Ramos (cell line): ENCODE measurements at regions not wholly inside any gene's neighbourhood (a gene's known extent, or its start where the extent isn't known, plus 50 kb on each side); places are given as distances from the start of the nearest gene placed in this dataset.

Experiments
- in situ Hi-C: fragments of 300-500 bp; cut with MboI; formaldehyde crosslinking; loops from one replicate; pipeline ENCODE4 v1.14.3; 2022; ENCODE audit warnings: low sequenced_read_pairs; ENCODE audit not compliant: unreplicated experiment

GRCh38 chr1:18008081-18008480 lies 99.5 kb upstream of the IGSF21 start:
- in situ Hi-C loops = no loop called here

GRCh38 chr1:18009055-18009454 lies 98.5 kb upstream of the IGSF21 start:
- in situ Hi-C loops = no loop called here

GRCh38 chr1:18009478-18009961 lies 98.1 kb upstream of the IGSF21 start:
- in situ Hi-C loops = no loop called here

DNA sequence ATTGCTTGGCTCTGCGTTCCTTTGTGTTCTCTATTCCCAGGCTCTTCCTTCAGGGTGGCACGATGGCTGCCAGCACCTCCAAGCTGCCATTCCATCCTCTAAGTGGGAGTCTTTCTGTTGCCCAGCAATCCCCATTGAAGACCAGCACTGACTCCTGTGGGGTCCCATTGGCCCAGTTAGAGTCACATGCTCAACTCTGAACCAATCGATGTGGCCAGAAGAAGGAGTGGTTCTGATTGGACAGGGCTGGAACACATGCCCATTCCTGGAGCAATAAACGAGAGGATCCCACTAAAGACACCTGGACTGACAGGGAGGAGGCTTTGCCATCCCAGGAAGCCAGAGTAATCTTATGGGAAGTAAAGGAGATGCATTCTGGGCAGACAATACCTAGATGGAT lies 97.2 kb upstream of the IGSF21 start:
- in situ Hi-C loops = no loop called here

DNA sequence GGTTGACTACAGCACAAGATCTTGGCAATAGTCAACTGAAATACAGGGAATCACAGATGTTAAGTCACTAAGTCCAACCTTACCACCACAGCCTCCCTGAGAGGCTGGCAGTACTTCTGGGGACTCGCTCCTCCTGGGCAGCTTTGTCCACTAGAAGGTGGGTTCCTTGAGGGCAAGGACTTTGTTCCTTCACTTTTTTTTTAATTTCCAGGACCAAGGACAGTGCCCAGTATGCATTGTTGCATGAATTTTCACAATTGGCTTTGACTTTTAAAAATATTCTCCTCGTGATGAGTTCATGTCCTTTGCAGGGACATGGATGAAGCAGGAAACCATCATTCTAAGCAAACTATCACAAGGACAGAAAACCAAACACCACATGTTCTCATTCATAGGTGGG lies 96.7 kb upstream of the IGSF21 start:
- in situ Hi-C loops = no loop called here

DNA sequence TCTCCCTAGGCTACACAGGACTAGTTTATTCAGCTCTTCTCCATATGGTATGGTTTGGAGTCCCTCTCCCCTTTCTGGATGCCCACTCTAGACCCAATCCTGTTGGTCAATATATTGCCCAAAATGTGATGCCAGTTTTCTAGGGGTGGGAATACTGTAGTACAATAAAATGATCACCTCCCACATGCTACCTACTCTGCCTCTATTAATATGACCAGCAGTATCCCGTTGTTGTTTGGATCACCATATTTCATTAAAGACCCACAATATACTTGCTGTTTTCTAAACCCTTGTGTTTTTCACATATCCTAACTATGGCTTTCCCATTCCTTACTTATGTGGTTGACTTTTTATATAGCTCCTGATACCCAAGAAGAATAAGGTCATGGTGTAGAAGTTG lies 95.9 kb upstream of the IGSF21 start:
- in situ Hi-C loops = no loop called here

- in situ Hi-C loops = no loop called here
Measured at GRCh38 chr1:18012686-18013085, 94.9 kb upstream of the IGSF21 start.

DNA sequence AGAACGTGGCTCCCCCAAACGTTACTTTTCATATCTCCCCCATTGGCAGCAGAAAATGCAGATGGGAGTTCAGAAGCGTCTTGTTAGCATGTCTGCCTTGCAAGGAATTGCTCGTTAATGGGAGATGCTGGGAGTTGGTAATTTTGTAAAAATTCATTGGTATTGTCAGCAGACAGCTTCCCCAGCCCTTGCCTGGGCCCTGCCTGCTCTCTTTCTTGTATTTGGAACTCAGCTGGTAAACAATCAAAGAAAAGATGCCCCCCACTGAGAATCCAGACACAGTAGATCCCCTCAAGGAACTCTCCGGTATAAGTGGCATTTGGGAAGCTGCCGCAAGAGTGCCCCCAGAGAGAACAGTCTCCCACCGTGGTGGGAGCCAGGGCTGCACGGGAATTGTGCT lies 94.4 kb upstream of the IGSF21 start:
- in situ Hi-C loops = no loop called here

DNA sequence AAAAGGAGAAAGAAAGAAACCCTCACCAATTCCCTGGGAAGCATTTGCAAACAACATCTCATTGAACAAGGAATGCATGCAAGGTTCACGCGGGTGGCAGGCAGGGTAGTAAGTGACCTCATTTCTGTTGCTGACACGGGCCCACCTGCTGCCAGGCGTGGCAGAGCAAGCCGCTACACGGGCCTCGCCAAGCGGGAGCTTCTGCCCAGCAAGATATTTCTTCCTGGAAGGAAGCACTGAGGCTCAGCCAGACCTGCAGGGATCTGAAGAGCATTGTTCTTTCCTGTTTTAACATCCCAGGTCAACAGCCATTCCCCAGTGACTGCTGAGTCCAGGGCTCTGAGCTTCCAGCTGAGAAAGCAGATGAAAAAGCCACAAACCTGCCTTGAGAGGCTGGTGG lies 91.9 kb upstream of the IGSF21 start:
- in situ Hi-C loops = no loop called here

DNA sequence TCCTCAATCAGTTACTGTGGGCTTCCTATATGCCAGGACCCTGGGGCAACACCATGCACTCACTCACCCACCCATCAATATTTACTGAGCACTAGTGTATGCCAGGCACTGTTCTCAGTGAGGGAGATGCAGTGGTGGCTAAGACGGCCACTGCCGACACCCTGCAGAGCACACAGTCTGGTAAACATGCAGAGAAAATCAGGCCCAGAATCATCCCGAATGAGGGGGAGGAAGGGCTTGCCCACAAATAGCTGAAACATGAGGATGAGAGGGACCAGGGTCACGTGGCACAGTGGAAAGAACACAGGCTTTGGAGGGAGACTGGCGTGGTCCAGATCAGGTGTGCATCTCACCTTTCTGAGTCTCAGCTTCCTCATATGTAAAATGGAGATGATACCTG lies 89.2 kb upstream of the IGSF21 start:
- in situ Hi-C loops = no loop called here

DNA sequence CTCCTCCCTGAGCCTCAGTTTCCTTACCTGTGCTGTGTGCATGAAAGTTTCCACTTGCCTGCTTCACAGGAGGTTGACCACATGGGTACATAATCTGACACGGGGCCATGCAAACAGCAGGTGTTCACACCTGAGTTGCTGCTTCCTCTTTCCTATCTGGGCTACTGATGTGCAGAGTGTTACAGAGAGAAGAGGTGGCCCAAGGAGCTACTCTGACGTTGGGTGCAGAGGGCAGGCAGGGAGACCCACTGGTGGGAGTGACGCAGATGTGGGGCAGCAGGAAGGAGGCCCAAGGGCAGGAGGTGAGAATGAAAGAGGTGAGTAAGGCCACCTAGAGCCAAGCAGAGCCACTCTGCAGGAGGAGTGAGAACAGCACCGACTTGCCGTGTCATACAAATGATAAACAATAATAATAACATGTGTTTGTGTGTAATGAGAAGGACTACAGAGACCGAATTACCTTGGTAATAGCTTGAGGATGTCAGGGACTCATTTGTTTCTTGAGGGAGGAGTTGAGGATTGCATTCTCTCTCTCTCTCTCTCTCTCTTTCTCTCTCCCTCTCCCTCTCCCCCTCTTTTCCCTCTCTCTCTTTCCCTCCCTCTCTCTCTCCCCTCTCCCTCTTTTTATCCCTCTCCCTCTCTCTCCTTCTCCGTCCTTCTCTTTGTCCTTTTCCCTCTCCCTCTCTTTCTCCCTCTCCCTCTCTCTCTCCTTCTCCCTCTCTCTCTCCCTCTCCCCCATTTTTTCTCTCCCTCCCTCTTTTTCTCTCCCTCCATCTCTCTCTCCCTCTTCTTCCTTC lies 87.4 kb upstream of the IGSF21 start:
- in situ Hi-C loops = no loop called here

GRCh38 chr1:18021242-18021641 lies 86.4 kb upstream of the IGSF21 start:
- in situ Hi-C loops = no loop called here

- in situ Hi-C loops = no loop called here
Measured at GRCh38 chr1:18032172-18032859, 75.3 kb upstream of the IGSF21 start.

- in situ Hi-C loops = no loop called here
Measured at GRCh38 chr1:18035145-18035544, 72.5 kb upstream of the IGSF21 start.

- in situ Hi-C loops = no loop called here
Measured at GRCh38 chr1:18037651-18038050, 69.9 kb upstream of the IGSF21 start.

- in situ Hi-C loops = no loop called here
Measured at GRCh38 chr1:18038051-18038450, 69.5 kb upstream of the IGSF21 start.

DNA sequence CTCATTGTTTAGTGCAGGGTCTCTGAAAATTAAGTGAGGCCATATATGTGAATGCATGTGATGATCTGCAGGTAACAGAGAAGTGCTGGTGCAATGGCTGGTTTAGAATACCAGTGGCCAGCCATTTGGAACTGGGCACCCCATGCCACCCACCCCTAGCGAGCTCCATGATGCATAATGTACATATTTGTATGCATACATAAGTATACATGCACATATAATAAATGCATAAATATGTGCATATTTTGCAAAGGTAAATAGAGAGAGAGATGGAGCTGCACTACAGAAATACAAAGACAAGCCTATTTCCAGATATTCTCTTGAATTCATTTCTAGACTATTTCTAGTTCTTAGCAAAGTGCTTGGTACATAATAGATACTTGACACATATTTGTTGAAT lies 68.5 kb upstream of the IGSF21 start:
- in situ Hi-C loops = no loop called here

DNA sequence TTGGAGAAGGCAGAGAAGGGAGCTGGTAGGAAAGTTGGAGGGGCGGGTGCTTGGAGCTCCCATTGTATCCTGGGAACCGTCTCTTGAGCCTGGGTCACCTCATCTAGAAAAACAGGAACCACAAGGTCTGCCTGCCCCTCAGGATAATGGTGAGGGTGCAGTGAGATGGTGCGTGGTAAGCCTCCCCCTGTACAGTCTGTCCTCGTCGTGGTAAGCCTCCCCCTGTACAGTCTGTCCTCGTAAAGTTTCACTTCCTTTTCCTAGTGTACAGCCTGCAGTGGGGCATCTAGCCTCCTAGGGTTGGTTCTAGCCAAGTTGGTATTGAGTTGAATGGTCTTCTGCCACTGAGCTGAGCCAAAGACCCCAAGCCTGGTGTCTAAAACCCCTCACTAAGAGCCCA lies 66.5 kb upstream of the IGSF21 start:
- in situ Hi-C loops = no loop called here

DNA sequence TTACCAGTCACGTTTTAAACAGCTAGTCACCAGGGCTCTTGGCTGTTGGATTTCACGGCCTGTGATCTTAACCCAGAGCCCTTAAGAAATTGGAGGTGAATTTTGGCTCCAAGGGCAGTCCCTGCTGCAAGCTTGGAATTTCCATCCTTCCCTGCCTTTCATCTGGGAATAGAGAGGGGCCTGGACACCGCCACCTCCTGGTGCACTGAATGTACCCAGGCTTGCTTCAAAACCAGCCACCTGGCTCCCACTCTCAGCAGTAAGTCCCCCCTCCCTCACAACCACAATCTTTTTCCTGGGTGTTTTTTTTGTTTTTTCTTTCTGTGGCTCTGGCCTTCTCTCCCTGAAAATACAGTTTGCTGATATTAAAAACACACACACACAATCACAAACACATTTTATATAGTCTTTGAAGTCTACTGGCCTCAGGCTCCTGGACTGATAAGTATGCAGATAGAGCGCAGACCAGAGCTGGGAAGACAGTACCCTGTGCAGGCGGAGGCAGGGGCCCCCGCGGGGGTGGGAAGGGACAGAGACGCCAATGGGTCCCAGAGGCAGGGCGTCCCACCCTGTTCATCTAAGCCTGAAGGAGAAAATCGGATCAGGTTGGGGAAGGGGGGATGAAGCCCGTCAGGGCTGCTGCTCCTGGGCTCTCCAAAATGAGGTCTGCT lies 65.8 kb upstream of the IGSF21 start:
- in situ Hi-C loops = no loop called here

- in situ Hi-C loops = no loop called here
Measured at GRCh38 chr1:18043871-18044270, 63.7 kb upstream of the IGSF21 start.

- in situ Hi-C loops = no loop called here
Measured at GRCh38 chr1:18045203-18045602, 62.4 kb upstream of the IGSF21 start.
